ENCODE measurements at regions not wholly inside any gene's neighbourhood (a gene's known extent, or its start where the extent isn't known, plus 50 kb on each side); places are given as distances from the start of the nearest gene placed in this dataset.
"Not testable (repeated sequence)": the region's sequence is repeated elsewhere in the genome, so short reads cannot be mapped to it uniquely, and the experiment has no call there.

DNA sequence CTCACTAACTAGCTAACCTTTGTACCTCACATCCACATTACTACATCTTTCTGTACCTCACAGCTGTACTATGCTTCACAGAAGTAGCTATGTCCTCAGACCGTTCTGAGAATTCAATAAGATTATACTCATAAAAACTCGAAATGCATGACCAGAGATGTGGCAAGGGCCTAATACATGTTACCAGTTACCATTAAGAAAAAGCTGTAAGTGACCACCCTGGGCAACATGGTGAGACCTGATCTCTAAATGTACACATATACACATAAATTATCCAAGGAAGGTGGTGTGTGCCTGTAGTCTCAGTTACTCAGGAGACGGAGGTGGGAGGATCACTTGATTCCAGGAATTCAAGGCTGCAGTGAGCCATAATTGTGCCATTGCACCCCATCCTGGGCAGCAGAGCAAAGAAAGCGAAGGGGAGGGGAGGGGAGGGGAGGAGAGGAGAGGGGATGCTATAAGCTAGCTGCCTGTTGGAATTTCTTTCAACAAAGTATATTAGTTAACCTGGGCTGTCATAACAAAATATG, 482.6 kb upstream of the ZNF717 start:
- DNase-seq (no peak), ATAC-seq (replicated peaks in 1 of 2) (no peak)
- H3K4me3 Mint-ChIP-seq = no peak overlapping the region
- H3K27ac Mint-ChIP-seq = no peak overlapping the region
- H3K4me1 Mint-ChIP-seq (ENCODE audit: low read depth) = no peaks in the 10 kb centered on the region
- no peaks in the 10 kb centered on the region for H3K36me3 Mint-ChIP-seq (ENCODE audit: insufficient read depth in 2 of 2)
- no peaks in the 10 kb centered on the region for H3K27me3 Mint-ChIP-seq (ENCODE audit: low read depth)
- H3K9me3 Mint-ChIP-seq = peaks cover 3 to 12% of the 10 kb centered on the region in 2 donors

DNA sequence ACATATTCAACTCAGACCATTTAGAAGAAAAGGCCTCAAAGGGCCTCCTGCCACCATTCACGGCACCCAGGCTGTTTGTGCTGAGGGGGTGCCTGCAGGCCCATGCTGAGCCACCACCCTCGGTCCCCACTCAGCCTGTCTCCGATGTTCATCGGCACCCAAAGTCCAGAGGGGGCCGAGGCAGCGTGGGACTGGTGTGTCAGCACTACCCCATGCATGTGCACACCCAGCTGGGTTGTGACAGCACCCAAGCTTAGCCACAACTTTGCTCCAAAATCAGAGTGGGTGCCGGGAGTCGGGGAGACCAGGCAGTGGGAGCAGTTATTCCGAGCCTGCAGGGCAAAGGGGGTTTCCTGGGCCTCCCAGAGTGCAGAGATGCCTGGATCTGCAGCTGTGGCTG, 508.5 kb upstream of the ZNF717 start:
- Mint-ChIP-seq H3K9me3 (peaks cover 7 to 8% of the 10 kb centered on the region in 2 donors), H3K4me1 (ENCODE audit: low read depth) (no peaks in the 10 kb centered on the region), H3K27me3 (ENCODE audit: low read depth) (no peaks in the 10 kb centered on the region), H3K4me3 (no peak overlapping the region), H3K27ac (no peak overlapping the region), H3K36me3 (ENCODE audit: insufficient read depth in 2 of 2) (no peaks in the 10 kb centered on the region)
- no peak for DNase-seq
- ATAC-seq (replicated peaks in 1 of 2) = no peak

DNA sequence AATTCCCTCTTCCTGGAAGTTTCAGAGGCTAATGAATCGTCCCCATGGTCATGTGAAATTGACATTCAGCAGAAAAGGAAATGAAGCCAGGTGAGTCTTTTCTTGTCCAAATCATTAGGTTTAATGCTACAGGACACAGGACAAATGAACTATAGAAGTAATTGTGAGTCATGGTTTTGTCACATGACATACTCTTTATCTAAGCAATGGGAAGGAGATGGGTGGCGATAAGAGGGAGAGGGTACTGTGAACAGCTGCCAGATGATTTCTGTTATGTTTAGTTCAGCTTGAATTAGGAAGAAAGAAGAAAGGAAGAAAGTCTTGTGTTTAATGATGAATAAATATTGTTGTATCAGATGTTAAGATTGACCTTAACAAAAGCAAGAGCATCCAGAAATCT, 515.4 kb upstream of the ZNF717 start:
- ATAC-seq (replicated peaks in 1 of 2) = no peak
- H3K4me1 Mint-ChIP-seq (ENCODE audit: low read depth) = no peaks in the 10 kb centered on the region
- no peak overlapping the region for H3K4me3 Mint-ChIP-seq
- H3K9me3 Mint-ChIP-seq = peaks cover 6 to 14% of the 10 kb centered on the region in 2 donors
- no peak for DNase-seq
- H3K27ac Mint-ChIP-seq = no peak overlapping the region
- no peaks in the 10 kb centered on the region for H3K27me3 Mint-ChIP-seq (ENCODE audit: low read depth)
- no peaks in the 10 kb centered on the region for H3K36me3 Mint-ChIP-seq (ENCODE audit: insufficient read depth in 2 of 2)

DNA sequence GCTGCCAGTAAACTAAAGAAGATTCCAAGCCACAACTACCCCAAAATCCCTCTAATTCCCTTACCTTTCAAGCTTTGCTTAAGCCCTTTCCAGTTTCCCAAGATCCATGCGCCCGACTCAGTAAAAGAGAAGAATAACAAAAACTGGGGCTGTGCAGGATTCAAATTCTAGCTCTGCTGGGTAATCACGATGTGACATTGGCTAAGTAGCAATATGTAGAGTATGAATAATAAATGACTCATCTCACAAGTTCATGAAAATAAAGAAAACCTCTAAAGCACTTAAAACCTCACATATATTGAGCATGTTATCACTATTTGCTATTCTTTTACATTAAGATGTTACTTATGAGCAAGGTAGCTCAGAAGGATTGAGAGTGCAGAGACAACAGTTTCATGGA, 522.2 kb upstream of the ZNF717 start:
- Mint-ChIP-seq H3K9me3 (peaks cover 2 to 12% of the 10 kb centered on the region in 2 donors), H3K4me3 (no peak overlapping the region), H3K27me3 (ENCODE audit: low read depth) (no peaks in the 10 kb centered on the region), H3K27ac (no peak overlapping the region), H3K36me3 (ENCODE audit: insufficient read depth in 2 of 2) (no peaks in the 10 kb centered on the region), H3K4me1 (ENCODE audit: low read depth) (no peaks in the 10 kb centered on the region)
- DNase-seq = no peak
- no peak for ATAC-seq (replicated peaks in 1 of 2)

DNA sequence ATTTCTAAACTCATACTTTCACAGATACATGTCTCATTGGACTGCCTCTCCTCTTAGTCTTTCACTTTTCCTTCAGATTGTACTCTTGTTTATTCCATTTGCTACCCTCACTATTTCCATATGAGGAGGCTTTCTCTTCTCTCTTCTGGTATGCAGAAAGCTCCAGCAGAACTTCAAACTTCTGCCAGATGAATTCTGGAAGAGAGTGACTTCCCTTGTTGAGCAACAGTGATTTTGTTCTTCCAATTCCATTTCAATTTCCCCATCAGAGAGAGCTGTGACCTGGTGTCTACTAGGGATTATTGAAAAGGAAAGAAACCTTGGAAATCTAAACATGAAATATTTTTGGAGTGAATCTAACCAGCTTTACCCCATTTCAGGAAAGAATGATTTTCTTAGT, 523.2 kb upstream of the ZNF717 start:
- Mint-ChIP-seq H3K4me3 (no peak overlapping the region), H3K36me3 (ENCODE audit: insufficient read depth in 2 of 2) (no peaks in the 10 kb centered on the region), H3K27ac (no peak overlapping the region), H3K9me3 (peaks cover 2 to 12% of the 10 kb centered on the region in 2 donors), H3K27me3 (ENCODE audit: low read depth) (no peaks in the 10 kb centered on the region), H3K4me1 (ENCODE audit: low read depth) (no peaks in the 10 kb centered on the region)
- ATAC-seq (replicated peaks in 1 of 2) = no peak
- DNase-seq = no peak

DNA sequence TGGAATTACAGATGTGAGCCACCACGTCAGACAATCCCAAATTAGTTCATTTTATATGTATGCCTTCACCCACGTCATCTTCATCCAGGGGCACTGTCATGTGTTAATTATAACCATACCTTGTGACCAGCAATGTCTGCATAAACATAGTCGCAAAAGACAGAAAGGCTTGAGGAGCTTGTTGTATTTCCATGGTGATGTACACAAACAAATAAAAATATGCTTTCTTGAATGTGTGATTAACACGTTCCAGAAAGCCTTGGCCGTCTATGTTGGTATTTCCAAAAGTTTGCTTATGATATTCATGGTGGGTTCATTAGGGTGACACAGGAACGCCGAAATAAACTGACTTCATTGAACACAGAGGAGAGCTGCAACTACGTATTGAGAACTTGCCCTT, 524.7 kb upstream of the ZNF717 start:
- ATAC-seq (replicated peaks in 1 of 2) (no peak), DNase-seq (no peak)
- no peak overlapping the region for H3K27ac Mint-ChIP-seq
- no peak overlapping the region for H3K4me3 Mint-ChIP-seq
- no peaks in the 10 kb centered on the region for H3K4me1 Mint-ChIP-seq (ENCODE audit: low read depth)
- peaks cover 2 to 8% of the 10 kb centered on the region in 2 donors for H3K9me3 Mint-ChIP-seq
- H3K36me3 Mint-ChIP-seq (ENCODE audit: insufficient read depth in 2 of 2) = no peaks in the 10 kb centered on the region
- no peaks in the 10 kb centered on the region for H3K27me3 Mint-ChIP-seq (ENCODE audit: low read depth)

DNA sequence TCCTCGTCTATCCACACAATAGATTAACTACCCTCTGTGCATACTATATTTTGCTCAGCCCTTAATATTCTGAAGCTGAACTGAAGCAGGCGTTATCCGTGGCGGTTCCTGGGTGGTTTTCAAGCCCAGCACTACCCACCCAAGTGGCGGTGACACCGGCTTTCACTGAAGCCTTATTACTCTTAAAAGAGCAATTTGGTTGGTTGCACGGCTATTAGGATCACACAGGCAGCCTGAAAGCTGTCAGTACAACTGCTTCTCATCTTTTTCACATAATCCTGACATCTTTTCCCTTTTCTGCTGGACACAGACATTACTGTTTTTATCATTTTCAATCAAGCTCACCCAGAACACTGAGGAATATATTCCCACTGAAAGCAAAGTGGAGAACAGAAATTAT, 525.3 kb upstream of the ZNF717 start:
- H3K36me3 Mint-ChIP-seq (ENCODE audit: insufficient read depth in 2 of 2) = no peaks in the 10 kb centered on the region
- ATAC-seq (replicated peaks in 1 of 2) (no peak), DNase-seq (no peak)
- no peak overlapping the region for H3K4me3 Mint-ChIP-seq
- H3K4me1 Mint-ChIP-seq (ENCODE audit: low read depth) = no peaks in the 10 kb centered on the region
- H3K27me3 Mint-ChIP-seq (ENCODE audit: low read depth) = no peaks in the 10 kb centered on the region
- H3K9me3 Mint-ChIP-seq = peaks cover 2 to 8% of the 10 kb centered on the region in 2 donors
- H3K27ac Mint-ChIP-seq = no peak overlapping the region

DNA sequence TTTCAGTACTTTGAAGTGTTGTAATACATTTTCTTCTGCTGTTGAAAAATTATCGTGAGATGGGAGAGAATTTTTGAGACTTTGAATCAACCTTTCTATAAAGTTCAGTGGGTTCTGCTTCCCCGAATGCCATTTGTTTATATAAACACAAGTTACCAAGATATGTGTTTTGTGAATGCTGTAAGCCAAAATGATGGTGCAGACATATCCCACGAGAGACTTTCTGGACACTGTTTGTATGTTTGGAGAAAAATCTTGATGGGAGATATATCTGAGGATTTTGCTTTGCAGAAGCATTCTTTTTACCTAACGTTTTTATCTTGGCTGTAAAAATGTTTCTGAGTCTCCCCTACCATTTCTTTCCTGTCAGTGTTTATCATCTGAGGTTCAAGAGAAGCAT, 526.6 kb upstream of the ZNF717 start:
- Mint-ChIP-seq H3K27ac (no peak overlapping the region), H3K36me3 (ENCODE audit: insufficient read depth in 2 of 2) (peaks cover 0 to 1% of the 10 kb centered on the region in 2 donors), H3K27me3 (ENCODE audit: low read depth) (no peaks in the 10 kb centered on the region), H3K4me3 (no peak overlapping the region), H3K4me1 (ENCODE audit: low read depth) (no peaks in the 10 kb centered on the region), H3K9me3 (peaks cover 2 to 8% of the 10 kb centered on the region in 2 donors)
- ATAC-seq (replicated peaks in 1 of 2) (no peak), DNase-seq (no peak)

DNA sequence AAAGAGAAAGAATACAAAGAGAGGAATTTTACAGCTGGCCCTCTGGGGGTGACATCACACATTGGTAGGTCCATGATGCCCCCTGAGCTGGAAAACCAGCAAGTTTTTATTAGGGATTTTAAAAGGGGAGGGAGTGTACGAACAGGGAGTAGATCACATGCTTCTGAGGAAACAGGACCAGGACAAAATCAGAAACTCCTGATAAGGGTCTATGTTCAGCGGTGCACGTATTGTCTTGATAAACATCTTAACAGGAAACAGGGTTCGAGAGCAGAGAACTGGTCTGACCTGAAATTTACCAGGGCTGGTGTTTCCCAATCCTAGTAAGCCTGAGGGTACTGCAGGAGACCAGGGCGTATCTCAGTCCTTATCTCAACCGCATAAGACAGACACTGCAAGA, 530.6 kb upstream of the ZNF717 start:
- not testable (repeated sequence) for DNase-seq; H3K27me3 Mint-ChIP-seq (ENCODE audit: low read depth); H3K36me3 Mint-ChIP-seq (ENCODE audit: insufficient read depth in 2 of 2); ATAC-seq (replicated peaks in 1 of 2); H3K4me3 Mint-ChIP-seq; H3K9me3 Mint-ChIP-seq; H3K27ac Mint-ChIP-seq; H3K4me1 Mint-ChIP-seq (ENCODE audit: low read depth)

DNA sequence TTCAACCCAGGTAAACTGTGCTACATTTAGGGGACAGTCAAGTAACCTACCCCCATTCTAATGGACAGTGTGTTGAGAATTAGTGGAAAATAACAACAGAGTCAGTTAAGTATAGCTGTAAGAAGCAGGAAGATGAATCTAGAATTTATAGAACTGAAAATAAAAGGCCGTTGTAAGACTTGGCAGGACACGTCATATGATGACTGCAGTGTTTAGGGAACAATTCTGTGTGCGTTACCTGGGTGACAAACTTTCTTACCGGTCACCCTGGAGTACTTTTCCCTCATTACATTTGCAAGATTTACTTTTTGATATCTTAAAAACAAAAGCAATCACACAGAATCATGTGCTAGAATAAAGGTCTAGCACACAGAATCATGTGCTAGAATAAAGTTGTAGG, 536.3 kb upstream of the ZNF717 start:
- Mint-ChIP-seq H3K27me3 (ENCODE audit: low read depth) (no peaks in the 10 kb centered on the region), H3K27ac (no peak overlapping the region), H3K36me3 (ENCODE audit: insufficient read depth in 2 of 2) (no peaks in the 10 kb centered on the region), H3K9me3 (no peaks in the 10 kb centered on the region), H3K4me1 (ENCODE audit: low read depth) (no peaks in the 10 kb centered on the region), H3K4me3 (no peak overlapping the region)
- DNase-seq (no peak), ATAC-seq (replicated peaks in 1 of 2) (no peak)

DNA sequence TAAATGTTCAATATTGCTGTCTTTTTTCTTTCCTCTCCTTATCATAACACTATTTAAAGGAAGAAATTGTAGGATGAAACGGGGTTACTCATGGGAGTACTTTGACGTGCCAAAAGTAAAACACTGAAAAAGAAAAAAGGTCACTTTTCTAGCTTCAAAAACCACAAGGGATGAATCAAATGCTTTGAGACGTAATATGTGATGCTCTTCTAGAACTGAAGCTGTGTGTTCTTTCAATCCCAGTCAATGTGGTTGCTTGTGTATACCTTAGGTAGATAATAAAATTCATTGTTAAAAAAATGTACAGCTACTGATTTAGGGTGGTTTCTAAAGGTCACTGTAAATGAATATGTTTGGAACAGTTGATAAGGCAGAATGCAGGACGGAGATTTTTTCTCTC, 538.8 kb upstream of the ZNF717 start:
- Mint-ChIP-seq H3K36me3 (ENCODE audit: insufficient read depth in 2 of 2) (peaks cover 0 to 2% of the 10 kb centered on the region in 2 donors), H3K27me3 (ENCODE audit: low read depth) (no peaks in the 10 kb centered on the region), H3K27ac (no peak overlapping the region), H3K9me3 (peaks cover 3 to 4% of the 10 kb centered on the region in 2 donors), H3K4me1 (ENCODE audit: low read depth) (no peaks in the 10 kb centered on the region), H3K4me3 (no peak overlapping the region)
- ATAC-seq (replicated peaks in 1 of 2) (no peak), DNase-seq (no peak)

DNA sequence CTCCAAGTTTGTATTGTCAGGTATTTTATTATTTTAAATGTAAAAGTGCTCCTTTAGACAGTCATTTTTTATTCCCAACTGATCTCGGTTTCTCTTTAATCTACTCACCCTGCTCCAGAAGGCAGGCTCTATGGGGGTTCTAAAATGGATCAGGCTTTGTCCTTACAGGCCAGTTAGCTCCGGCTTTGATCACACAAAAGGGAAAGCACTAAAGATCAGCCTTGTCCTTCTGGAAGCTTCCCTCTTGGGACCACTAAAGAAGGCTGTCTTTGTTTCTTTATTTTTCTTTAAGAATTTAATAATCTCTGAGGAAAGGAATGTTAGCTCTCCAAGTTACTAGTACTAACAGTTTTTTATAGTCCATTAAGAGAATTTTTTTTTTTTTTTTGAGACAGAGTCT, 560.5 kb upstream of the ZNF717 start:
- no peak overlapping the region for H3K27ac Mint-ChIP-seq
- H3K36me3 Mint-ChIP-seq (ENCODE audit: insufficient read depth in 2 of 2) = peaks cover 0 to 2% of the 10 kb centered on the region in 2 donors
- no peak overlapping the region for H3K4me3 Mint-ChIP-seq
- peaks cover 5 to 9% of the 10 kb centered on the region in 2 donors for H3K9me3 Mint-ChIP-seq
- H3K27me3 Mint-ChIP-seq (ENCODE audit: low read depth) = no peaks in the 10 kb centered on the region
- no peaks in the 10 kb centered on the region for H3K4me1 Mint-ChIP-seq (ENCODE audit: low read depth)
- ATAC-seq (replicated peaks in 1 of 2) (no peak), DNase-seq (no peak)

DNA sequence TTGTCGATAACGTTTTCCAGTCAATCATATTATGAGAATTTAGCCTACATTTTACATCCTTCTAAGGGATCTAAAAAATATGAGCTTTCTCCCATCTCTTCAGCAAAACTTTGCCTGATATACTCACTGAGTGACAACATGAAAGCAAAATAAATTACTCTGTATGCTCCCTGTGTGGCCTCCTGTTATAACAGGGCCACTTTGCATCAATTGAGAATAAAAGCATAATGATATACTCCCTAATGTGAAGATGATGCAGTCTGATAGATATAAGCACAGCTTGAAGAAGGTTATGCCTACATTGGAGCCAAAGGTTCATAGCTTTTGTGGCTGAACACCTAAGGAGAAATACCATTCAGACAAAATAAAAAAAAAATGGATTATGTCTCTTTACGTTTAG, 561.3 kb upstream of the ZNF717 start:
- H3K9me3 Mint-ChIP-seq = peaks cover 5 to 9% of the 10 kb centered on the region in 2 donors
- no peak overlapping the region for H3K4me3 Mint-ChIP-seq
- no peak overlapping the region for H3K27ac Mint-ChIP-seq
- no peak for DNase-seq
- H3K27me3 Mint-ChIP-seq (ENCODE audit: low read depth) = no peaks in the 10 kb centered on the region
- H3K4me1 Mint-ChIP-seq (ENCODE audit: low read depth) = no peaks in the 10 kb centered on the region
- H3K36me3 Mint-ChIP-seq (ENCODE audit: insufficient read depth in 2 of 2) = peaks cover 0 to 2% of the 10 kb centered on the region in 2 donors
- ATAC-seq (replicated peaks in 1 of 2) = no peak

DNA sequence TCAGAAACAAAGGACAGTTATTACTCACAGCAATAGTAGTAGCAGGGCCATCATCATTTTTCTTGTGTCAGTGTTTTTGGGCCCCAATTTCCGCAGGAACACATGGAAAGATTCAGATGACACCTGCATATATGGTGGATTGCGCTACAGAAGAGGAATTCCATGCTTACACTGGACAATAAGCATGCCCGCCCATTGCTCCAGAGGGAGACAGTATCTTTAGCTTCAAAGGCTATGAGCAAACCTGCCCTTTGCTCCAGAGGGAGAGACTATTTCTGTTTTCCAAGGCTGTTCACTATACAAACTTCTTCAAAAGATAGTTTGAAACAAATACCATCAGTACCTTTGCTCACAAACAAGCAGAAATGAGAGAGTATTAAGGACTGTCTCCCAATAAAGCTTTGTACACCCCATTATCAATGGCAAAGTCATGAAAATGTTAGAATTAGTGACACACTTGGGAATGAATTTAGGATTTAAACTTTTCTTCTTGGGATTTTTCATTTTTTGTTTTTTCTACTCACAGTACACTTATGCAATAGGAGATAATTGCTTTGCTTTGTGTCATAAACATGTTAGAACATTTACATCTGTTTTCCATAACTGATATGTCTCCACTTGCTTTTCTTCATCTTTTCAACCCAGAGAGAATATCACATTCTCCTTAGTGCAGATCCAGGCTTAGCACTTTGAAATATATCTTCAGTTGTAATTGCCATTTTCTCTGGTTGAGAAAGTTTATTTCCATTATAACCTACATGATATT, 564.5 kb upstream of the ZNF717 start:
- Mint-ChIP-seq H3K4me3 (no peak overlapping the region), H3K27me3 (ENCODE audit: low read depth) (no peaks in the 10 kb centered on the region), H3K4me1 (ENCODE audit: low read depth) (no peaks in the 10 kb centered on the region), H3K36me3 (ENCODE audit: insufficient read depth in 2 of 2) (peaks cover 0 to 2% of the 10 kb centered on the region in 2 donors), H3K27ac (no peak overlapping the region), H3K9me3 (peaks cover 6 to 10% of the 10 kb centered on the region in 2 donors)
- DNase-seq (no peak), ATAC-seq (replicated peaks in 1 of 2) (no peak)
